Inflammatory macrophage treated with lipopolysaccharide for 1 hour (primary cell): ENCODE measurements at regions not wholly inside any gene's neighbourhood (a gene's known extent, or its start where the extent isn't known, plus 50 kb on each side); places are given as distances from the start of the nearest gene placed in this dataset.
A peak's percentile ranks its signal among the peaks of the same experiment; 100 is the strongest.
"Not testable (repeated sequence)": the region's sequence is repeated elsewhere in the genome, so short reads cannot be mapped to it uniquely, and the experiment has no call there.

Experiments
- DNase-seq, 2 donors: peaks; one replicate each; pipeline ENCODE4 v3.0.0-alpha.2; 2020 to 2022

GRCh38 chr5:159657298-159657697 lies 259.0 kb upstream of the ADRA1B start:
- no peak for DNase-seq

- no peak for DNase-seq
Observed at GRCh38 chr5:159657771-159658170, 258.5 kb upstream of the ADRA1B start.

- no peak for DNase-seq
Observed at GRCh38 chr5:159658266-159658925, 257.9 kb upstream of the ADRA1B start.

- no peak for DNase-seq
Observed at GRCh38 chr5:159660401-159660800, 255.9 kb upstream of the ADRA1B start.

- no peak for DNase-seq
Observed at GRCh38 chr5:159663986-159664385, 252.3 kb upstream of the ADRA1B start.

- no peak for DNase-seq
Observed at GRCh38 chr5:159667286-159667685, 249.0 kb upstream of the ADRA1B start.

GRCh38 chr5:159668556-159668955 lies 247.7 kb upstream of the ADRA1B start:
- DNase-seq = no peak

GRCh38 chr5:159669559-159669958 lies 246.7 kb upstream of the ADRA1B start:
- DNase-seq = no peak

- DNase-seq = peak; percentile 3 to 18
Observed at GRCh38 chr5:159671886-159672285, 244.4 kb upstream of the ADRA1B start.

- DNase-seq = no peak
Observed at GRCh38 chr5:159673538-159673937, 242.7 kb upstream of the ADRA1B start.

GRCh38 chr5:159678657-159679392 lies 237.5 kb upstream of the ADRA1B start:
- peak in 1 of 2 donors; percentile 14 for DNase-seq

GRCh38 chr5:159680095-159680494 lies 236.2 kb upstream of the ADRA1B start:
- DNase-seq = no peak

- DNase-seq = peak; percentile 47 to 57
Observed at GRCh38 chr5:159681661-159682060, 234.6 kb upstream of the ADRA1B start.

- DNase-seq = no peak
Observed at GRCh38 chr5:159682623-159683022, 233.7 kb upstream of the ADRA1B start.

GRCh38 chr5:159687892-159688291 lies 228.4 kb upstream of the ADRA1B start:
- DNase-seq = not testable (repeated sequence)

GRCh38 chr5:159695741-159696294 lies 220.5 kb upstream of the ADRA1B start:
- DNase-seq = no peak

GRCh38 chr5:159697530-159697929 lies 218.8 kb upstream of the ADRA1B start:
- no peak for DNase-seq

GRCh38 chr5:159698322-159698721 lies 218.0 kb upstream of the ADRA1B start:
- DNase-seq = no peak

- no peak for DNase-seq
Observed at GRCh38 chr5:159700016-159700415, 216.3 kb upstream of the ADRA1B start.

GRCh38 chr5:159702301-159702700 lies 214.0 kb upstream of the ADRA1B start:
- DNase-seq = no peak

GRCh38 chr5:159702826-159703225 lies 213.5 kb upstream of the ADRA1B start:
- no peak for DNase-seq

GRCh38 chr5:159704160-159704559 lies 212.1 kb upstream of the ADRA1B start:
- no peak for DNase-seq

- DNase-seq = no peak
Observed at GRCh38 chr5:159705948-159706347, 210.3 kb upstream of the ADRA1B start.

- DNase-seq = no peak
Observed at GRCh38 chr5:159708090-159708489, 208.2 kb upstream of the ADRA1B start.
